Stimulated activated CD4-positive, alpha-beta T cell treated with anti-CD3 and anti-CD28 coated beads, Interleukin-4, amount 100 ng/mL, for 48 hours (primary cell): ENCODE measurements at regions not wholly inside any gene's neighbourhood (a gene's known extent, or its start where the extent isn't known, plus 50 kb on each side); places are given as distances from the start of the nearest gene placed in this dataset.
"Not testable (repeated sequence)": the region's sequence is repeated elsewhere in the genome, so short reads cannot be mapped to it uniquely, and the experiment has no call there.

Source experiments
- DNase-seq, 2 donors: peaks; one replicate each; pipeline ENCODE4 v3.0.0-alpha.2; 2020; ENCODE audit warnings: low read depth in 2 of 2

GRCh38 chr13:109702030-109702597 lies 84.3 kb downstream of the IRS2 start:
- DNase-seq: not testable (repeated sequence)

DNA sequence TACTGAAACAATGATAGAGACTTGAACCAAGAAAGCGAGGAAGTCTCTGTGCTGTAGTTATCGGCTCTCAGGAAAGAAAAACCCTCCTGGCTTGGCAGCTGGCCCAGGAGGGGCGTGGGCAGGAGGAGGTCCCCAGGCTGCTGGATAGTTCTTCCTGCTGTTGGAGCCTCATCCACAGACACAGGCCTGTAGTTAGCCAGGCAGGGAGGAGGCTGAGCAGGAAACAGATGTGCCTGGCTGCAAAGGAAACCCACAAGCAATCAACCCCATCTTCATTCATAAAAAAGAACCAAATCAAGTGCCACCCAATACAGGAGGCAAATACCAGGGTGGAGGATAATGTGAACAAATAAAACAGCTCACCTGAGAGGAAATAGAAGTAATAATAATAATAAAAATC lies 86.2 kb downstream of the IRS2 start:
- no peak for DNase-seq

DNA sequence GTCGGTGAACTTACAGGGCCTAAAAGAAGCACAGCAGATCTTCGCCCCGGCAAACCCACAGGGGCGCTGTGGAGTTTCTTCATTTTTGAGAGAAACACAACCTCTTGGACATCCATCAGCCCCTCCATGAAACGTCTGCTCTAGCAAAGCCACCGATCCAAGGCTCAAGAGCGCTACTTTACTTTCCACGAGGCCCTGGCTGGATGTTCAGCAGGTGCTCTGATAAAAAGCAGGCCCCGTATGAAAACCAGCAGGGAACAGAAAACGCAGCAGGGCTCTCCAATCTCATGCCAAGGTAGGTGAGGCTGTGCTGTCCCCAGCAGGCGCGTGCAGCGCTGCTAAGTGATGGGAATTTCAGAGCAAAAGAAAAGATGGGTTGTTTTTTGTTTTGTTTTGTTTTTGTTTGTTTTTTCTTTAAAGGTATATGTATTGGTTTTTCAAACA lies 86.7 kb downstream of the IRS2 start:
- no peak for DNase-seq

DNA sequence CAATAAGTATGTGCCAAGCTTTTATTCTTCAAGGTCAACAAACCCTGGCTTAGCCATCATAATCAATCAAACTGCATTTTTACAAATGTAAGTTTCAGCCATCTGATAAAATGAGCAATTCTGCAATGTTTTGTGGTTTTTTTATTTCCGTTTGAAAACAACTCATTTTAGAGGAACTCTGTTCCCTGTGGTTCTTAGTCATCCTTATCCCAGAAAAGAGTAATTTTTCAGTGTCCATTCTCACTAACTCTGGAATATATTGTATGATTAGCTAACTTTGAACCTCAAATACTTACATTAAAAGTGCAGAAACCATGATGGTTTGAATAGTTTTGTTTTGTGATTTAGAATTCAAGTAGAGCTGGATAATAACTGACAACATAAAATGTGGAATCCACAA lies 87.6 kb downstream of the IRS2 start:
- no peak for DNase-seq

DNA sequence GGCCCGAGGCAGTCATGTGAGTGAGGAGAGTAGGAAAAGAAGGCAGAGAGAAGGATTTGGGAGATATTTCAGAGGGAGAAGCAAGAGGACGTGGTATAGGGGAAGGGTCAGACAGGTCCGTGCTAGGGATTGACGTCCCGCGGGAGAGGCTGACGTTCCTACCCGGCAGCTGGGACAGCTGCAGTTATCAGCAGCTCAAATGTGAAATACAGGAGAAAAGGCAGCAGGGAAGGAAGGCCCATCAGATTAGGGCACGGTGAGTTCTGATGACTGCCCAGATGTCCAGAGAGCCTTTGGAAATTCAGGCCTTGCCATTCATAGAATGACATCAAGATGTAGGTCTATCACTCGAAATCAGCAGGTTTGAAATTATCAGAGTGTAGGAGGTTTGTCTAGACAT lies 88.4 kb downstream of the IRS2 start:
- DNase-seq: no peak

- no peak for DNase-seq
Measured at GRCh38 chr13:109695402-109696190, 90.8 kb downstream of the IRS2 start.

- no peak for DNase-seq
Measured at GRCh38 chr13:109694972-109695371, 91.4 kb downstream of the IRS2 start.

GRCh38 chr13:109693213-109693612 lies 93.2 kb downstream of the IRS2 start:
- DNase-seq: no peak

DNA sequence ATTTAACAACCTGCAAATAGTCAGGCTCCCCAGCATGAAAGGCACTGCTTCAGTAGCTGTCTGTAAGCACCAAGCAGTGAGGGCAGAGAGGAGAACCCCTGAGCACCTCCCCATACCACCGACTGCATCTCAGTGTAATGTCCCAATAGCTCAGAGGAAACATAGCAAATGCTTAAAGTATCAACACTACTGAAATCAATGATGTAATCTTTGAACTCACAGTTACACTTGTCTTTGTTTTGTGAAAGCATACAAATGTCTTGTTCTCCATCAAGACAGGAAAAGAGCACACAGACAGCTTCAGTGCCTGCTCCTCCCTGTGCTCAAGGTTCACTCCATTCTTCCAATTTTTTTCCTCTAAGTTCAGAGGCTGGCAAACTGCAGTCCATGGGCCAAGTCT lies 94.7 kb downstream of the IRS2 start:
- DNase-seq: no peak

DNA sequence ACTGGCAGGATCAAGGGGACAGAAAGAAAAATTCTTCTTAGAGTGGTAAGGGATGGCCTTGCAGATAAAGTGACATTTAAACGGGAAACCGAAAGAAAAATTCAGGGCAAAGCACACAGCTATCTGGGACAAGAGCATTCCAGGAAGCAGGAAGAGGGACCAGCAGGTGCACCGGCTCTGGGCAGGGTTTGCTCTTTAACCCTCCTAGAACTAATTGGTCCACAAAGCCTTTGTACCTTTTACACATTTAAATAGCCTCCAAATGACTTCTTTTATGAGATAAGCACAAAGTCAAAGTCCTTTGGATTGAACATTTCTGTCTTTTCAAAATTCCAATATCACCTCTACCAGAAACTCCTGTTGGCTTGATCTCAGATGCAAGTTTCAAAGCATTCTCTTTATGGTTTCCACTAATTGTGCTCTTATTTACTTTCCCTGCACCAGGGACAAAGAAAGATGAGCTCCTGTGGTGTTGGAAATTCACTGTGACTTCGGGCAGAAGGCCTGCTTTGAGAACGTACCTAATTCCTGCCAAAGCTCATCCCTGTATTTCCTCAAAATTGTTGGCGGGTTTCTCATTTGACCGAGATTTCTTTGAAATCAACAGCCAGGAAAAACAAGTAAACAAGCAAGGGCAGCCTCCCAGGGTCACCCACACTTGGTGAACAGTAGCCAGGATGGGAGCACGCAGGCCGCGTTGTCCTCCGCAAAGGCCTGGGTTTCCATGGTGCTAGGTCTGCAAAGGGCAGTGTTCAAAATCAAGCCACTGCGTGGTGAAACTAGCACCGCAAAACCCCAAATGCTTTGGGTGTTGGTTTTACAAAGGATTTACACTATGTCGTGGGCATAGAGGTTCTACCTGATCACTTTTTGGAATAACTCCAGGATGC lies 98.6 kb downstream of the IRS2 start:
- DNase-seq: no peak

- no peak for DNase-seq
Measured at GRCh38 chr13:109685203-109685602, 101.2 kb downstream of the IRS2 start.

DNA sequence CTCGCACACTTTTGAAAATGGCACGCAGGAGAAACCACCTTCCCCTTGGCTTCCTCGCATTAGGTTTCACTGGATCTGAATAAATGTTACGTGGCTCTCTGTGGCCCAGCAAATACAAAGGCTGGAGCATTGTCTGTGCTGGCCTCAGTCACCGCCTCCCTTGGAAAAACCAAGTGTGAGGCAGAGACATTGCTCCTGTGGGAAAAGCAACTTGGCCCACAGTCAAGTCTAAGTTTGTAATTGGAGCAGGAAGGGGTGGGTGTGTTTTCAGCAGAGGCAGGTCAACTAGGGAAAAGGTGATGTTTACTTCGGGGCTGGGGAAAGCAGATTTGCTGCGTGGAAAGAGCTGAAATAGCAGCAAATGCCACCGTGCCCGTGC lies 101.6 kb downstream of the IRS2 start:
- no peak for DNase-seq

DNA sequence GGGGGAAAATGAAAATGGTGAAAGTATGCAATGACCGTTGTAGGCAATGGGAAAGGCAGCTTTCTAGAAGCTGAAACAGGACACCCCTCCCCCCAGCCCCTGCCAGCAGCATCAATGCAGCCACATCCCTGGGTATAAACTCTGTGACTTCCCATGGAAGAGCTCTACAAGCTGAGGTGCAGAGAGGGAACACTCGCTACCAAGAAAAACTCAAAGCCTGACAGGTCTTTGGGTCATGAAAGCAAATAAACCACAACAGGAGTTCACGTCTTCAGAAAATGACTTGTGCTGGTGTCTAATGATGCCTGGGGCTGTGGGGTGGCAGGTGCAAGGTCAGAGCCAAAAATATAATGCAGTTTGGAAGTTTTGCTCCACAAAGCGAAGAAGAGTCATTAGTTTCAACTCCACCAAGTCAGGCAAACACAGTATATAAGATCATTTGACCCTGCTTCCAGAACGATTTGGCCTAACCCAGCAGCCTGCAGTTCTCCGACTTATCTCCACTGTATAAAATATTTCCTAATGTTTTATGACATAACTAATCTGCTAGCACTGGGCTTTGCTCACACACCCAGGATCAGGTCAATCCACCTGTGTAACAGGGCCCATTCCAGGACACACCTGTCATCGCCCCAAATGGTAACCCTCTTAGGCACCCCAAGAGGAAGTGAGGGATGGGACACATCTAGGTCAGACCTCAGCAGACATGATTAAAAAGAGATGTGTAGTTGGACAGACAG lies 102.1 kb downstream of the IRS2 start:
- no peak for DNase-seq

- no peak for DNase-seq
Measured at GRCh38 chr13:109682534-109683244, 103.7 kb downstream of the IRS2 start.

- no peak for DNase-seq
Measured at GRCh38 chr13:109680930-109681329, 105.5 kb downstream of the IRS2 start.

DNA sequence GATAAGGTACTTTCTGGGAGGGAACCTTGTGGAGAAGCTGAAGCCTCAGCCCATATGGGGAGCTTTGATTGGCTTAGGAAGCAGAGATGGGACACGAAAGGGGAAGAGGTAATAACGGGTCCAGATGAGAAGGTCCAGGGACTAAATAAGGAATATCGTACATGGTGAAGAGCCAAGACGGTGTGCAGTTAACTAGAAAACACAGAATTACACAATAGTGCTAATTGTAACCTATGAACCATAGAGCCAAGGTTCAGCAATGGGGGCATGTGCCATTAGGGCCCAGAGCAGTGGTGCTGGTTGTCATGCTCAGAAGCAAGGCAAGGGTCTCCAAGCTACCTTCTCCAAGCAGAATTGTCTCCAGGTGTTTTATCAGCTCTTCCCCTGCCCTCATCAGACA lies 106.1 kb downstream of the IRS2 start:
- no peak for DNase-seq

DNA sequence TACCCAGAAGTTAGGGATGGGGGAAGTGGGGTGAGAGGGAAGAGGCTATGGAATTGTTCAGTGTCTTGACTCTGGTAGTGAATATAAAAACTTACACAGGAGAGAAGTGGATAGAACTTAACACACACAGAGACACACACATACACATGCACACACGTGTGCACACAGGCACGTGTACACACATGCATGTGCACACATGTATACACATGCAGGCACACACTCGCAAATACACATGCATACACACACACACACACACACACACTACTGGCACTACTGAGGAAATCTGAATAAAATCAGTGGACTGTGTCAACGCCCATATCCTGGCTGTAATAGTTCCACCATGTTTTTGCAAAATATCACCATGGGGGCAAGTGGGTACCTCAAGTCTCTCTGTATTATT lies 107.9 kb downstream of the IRS2 start:
- DNase-seq: no peak

GRCh38 chr13:109677206-109677605 lies 109.2 kb downstream of the IRS2 start:
- DNase-seq: no peak

- no peak for DNase-seq
Measured at GRCh38 chr13:109673477-109673876, 112.9 kb downstream of the IRS2 start.

GRCh38 chr13:109672545-109672944 lies 113.8 kb downstream of the IRS2 start:
- DNase-seq: no peak

- no peak for DNase-seq
Measured at GRCh38 chr13:109671919-109672318, 114.5 kb downstream of the IRS2 start.
